Stimulated activated CD4-positive, alpha-beta T cell treated with anti-CD3 and anti-CD28 coated beads, Interleukin-4, amount 100 ng/mL, for 1 hour (primary cell): ENCODE measurements at regions not wholly inside any gene's neighbourhood (a gene's known extent, or its start where the extent isn't known, plus 50 kb on each side); places are given as distances from the start of the nearest gene placed in this dataset.
"Not testable (repeated sequence)": the region's sequence is repeated elsewhere in the genome, so short reads cannot be mapped to it uniquely, and the experiment has no call there.

Experiments
- DNase-seq: peaks from one replicate; pipeline ENCODE4 v3.0.0-alpha.2; 2020

DNA sequence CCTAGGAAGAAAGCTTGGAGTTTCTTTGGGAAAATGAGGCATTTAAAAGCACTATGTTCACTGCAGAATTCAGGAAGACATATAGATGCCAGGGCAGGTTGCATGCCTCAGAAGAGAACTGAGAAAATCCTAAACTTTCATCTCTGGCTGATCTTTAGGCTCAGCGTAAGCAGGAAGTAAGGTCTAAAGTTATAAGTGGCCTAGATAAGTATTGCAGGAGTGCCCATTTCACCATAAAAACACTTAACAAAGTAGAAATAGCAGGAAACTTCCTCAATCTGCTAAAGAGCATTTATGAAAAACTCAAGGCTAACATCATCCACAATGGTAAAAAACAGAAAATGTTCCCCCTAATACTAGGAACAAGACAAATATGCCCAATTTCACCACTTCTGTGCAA lies 320.3 kb downstream of the BMP2 start:
- DNase-seq = no peak

DNA sequence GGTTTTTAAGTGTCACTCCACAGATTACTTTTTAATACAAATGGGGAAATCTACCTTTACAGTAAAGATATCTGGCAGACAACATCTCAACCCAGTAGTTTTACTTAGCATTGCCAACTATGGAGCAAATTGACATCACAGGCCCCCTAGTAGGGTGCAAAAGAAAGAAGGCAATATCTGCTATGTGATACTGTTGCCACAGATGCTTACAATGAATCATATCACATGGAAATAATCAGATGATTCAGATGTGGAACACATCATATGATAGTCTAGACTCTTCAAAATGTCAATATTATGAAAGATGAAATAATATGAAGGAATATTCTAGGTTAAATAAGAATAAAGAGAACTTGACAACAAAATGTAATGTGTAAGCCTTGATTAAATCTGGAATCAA lies 322.5 kb downstream of the BMP2 start:
- no peak for DNase-seq

DNA sequence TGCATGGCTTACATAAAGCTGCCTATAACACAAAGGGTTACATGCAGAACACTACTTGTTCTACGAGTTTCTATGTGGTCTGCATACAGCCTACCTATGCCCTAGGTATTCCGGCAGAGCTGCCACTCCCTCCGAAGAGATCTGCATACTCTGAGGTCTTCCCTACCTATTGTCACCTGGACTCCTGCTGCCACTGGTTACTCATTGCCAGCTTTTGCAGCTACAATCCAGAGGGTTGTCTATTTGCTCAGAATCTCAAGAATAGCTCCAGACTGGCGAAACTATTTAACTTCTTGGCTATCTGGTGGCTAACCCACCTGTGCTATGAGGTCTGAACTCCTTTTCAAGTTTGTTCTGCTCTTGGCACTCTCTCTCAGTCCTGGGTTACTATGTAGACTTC lies 323.3 kb downstream of the BMP2 start:
- no peak for DNase-seq

DNA sequence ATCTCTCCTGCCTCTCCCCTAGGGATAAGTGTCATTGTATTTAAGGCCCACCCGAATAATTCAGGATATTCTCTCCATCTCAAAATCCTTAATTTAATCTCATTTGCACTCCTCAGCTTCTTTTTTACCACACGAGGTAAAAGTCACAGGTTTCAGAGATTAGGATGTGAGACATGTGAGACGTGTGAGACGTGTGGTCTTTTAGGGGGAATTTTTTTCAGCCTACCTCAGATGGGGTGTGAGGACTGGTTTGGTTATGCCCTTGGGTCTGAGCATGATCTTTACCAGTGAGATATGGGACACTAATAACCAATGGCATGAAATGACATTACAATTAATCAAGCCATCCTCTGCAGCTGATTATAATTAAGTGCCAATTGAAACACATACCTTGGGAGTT lies 324.2 kb downstream of the BMP2 start:
- DNase-seq = no peak

DNA sequence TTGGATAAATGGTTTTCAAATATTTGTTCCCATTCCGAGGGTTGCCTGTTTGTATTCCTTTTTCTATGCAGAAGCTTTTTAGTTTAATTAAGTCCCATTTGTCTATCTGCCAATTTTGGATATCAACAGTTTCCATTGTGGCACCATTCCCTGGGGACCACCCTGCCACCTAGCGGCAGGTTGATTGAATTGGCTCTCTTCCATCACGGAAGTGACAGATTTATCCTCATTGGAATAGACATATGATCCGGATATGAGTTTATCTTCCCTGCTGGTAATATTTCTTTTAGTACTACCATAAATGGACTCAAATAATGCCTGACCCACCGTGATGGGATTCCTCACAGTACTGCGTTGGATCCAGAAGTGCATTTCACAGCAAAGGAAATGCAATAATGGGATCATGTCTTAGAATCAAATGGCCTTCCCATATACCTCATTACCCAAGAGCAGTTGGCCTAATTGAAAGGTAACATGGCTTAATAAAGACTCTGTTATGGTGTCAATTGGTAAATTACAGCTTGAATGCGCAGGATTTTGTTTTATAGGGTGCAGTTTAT lies 327.0 kb downstream of the BMP2 start:
- DNase-seq = no peak

DNA sequence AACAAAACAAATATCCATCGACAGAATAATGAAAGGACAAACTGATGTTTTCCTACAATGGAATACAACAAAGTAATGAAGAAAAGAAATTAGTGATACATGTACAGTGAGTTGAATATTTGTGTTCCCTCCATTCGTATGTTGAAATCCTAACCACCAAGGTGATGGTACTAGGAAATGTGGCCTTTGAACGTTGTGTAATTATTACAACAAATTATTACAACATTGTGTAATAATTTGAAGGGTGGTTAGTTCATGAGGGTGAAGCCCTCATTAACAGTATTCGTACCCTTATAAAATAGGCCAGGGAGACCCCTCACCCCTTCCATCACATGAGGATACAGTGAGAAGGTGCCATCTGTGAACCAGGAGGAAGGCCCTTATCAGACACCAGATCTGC lies 339.4 kb downstream of the BMP2 start:
- no peak for DNase-seq

DNA sequence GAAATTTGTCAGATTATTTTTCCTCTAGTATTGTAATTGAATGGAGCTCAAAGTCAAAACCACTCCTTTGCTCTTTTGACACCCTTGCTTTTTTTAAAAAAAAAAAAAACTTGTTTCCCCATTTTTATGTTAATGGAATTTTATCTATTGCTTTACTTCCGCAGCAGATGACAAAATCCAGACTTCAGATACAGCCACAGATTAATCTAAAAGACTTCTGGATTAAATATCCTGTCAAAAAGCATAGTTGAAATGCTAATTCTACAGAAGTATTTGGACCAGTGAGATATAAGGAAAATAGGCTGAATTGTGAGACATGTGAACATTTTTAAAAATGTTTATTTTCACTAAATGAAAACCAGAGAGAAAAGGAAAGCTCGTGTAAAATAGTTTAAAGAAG lies 341.4 kb downstream of the BMP2 start:
- DNase-seq = no peak

DNA sequence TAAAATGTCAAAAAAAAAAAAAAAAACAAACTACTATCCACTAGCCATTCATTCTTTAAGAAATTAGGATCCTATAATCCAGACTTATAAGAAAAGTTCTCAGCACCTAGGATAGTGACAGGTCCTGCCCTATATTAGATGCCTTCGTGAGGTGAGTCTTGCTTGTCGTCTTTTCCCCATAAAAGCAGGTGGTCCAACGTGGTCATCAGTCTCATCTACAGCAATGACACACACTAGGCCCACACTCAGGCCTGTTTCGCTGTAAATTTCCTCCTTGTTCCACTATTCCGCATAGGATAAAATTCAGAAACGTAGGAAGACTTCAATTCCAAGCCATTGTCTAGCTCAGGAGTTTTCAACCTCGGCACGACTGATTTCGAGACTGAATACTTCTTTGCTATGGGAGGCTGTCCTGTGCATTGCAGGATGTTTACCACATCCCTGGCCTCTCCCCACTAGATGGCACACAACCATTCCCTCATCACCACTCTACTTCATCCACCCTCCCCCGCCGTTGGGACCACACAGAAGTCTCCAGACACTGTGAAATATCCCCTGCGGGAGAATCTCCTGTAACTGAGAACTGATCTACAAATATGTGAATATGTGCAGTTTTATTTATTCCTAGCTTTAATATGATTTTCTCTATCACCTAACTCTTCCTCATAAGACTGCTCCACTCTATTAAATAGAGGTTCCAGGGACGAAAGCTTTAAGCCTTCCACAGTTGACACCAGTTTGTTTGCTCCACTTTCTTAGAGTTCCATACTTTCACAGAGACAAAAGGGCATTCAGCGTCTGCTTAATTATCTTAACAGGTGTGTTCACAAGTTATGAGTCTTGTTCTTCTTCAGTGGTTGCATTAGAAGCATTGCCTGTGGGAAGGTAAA lies 346.3 kb downstream of the BMP2 start:
- no peak for DNase-seq

DNA sequence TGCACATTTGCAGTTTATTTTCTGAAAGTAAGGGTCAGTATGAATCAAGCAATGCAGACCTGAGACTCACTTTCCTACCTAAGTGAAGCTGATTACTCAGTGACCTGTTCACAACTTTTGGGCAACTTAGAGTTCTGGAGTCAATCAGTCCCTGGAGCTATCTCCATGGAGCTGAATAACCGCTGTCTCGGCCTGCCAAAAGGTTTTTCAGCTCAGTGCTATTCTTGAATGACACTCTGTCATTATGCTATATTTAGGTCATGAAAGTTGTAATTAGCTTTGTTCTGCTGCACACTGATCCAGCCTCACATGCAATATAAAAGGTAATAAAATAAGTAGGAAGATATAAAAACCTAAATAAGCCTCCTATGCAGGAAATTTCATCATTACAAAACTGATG lies 356.0 kb downstream of the BMP2 start:
- no peak for DNase-seq

DNA sequence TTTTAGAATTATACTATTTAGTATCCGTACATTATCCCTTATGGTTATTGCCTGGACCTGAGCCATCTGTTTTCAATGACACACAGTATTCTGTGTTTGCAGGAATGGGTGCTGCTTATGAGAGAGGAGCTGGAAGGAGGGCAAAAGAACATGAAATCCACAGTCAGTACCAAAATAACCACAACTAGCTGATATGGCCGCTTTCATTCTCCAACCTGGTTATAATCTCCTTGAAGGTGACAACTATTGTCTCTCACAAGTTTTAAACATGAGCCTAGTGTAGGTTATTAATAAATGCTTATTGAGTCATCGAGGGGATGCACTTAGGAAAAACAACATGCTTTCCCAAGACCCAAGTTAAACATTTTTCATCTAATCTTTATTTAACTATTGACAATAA lies 356.6 kb downstream of the BMP2 start:
- DNase-seq = no peak

DNA sequence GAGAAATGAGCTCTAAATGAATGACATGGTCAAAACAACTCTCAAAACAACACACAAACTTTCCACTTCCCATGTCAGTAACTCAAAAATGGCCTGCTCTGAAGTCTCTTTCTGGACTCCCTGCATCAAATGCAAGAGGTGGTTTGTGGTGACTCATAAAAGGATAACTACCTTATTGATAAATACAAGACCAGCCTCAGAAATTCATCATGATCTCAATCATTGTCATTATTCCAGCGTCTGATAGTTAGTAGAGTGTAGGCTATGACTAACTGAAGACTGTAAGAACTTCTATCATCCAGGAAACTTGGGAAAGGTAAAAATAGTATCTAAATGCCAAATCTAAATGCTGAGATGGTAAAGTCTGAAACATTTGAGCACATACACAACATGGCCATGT lies 369.4 kb downstream of the BMP2 start:
- no peak for DNase-seq

DNA sequence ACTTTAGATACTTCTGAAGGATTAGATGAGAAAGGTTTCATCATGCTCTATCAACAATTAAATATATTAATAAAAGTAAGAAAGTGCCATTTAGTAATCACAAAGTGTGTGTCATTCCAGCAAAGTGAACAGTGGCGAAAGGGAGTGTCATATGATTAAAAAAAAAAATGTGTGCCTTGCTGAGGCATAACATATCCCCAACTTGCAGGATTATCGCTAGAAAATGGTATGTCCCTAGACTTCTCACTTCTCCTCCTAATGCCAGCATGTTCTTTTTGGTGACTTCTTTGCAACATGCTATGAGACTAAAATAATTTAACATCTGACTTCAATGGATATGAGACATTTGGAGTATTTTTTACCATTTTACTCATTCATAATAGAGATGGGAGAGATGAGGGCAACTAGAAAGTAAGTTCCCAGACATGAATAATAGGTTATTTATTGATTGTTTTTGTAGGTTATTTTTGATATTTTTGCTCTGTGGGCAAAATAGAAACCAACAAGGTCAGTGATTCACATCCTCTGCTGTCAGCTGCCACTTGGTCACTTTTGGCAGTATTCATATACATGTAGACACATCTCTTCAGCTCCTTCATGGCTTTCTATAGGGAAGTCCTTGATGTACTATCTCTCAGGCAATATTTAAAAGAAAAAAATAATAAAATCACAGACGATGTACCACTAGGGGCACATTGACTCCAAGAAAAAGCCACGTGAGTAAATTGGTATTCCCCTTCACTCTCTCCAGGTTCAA lies 370.1 kb downstream of the BMP2 start:
- no peak for DNase-seq

DNA sequence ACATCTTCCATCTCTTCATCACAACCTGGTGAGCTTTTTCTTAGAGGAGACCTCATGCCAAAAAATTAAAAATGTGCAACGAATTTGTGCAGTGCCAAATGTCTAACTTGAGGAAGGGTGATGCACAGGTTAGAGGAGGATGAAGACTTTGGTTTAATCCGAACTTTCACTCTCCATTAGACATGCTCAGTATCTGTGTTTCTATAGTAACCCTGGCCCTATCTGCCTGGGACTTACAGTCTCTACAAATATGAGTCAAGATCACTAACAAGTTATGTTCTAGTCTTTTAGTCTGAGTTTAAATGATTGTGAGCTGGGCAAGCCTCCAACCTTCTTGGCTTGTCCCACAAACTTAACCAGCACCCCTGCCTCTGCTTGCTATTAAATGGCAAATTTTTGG lies 377.0 kb downstream of the BMP2 start:
- DNase-seq = no peak

DNA sequence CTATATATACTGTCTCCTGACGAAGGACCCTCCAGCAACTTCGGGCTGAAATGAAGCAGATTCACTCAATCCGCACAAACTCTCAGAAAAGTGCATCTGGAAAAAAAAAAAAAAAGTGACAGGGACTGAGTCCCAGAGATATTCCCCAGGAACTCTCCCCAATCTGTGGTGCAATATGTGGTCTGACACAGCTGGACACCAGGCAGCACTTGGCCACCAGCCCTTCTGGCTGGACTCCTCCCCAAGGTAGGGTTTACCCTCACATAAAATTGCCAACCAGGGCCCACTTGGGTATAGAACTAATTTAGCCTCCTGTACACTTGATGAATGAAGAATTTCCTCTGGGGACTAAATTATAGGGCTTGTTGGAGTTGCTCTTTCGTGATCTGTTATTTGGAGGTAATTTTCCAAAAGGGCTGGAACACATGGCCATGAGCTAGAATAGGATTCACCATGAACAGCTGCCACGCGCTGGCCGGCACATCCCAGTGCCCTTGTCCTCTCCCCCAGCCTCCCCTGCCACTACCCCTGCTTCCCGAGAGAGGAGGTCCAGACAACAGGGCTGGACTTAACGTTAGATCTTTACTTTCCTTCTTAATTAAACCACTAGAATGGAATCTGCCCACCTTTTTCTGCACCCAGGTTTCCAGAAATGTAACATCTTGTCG lies 379.2 kb downstream of the BMP2 start:
- no peak for DNase-seq

DNA sequence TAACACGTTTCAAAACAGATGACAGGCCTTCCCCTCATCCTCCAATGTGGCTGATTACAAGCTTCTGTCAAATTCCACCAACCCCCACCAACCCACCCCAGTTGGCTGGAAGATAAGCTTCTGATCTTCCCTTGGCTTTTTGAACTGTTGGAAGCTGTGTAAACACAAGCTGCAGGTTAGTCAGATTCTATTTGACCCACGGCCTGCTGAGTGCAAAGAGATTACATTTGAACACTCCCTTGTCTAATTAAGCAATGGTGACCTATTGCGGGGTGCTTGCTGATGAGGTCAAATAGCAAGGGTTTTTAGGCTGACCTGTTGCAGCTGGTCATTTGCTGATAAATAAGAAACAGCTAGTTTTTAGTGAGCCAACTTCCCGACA lies 379.7 kb downstream of the BMP2 start:
- no peak for DNase-seq

DNA sequence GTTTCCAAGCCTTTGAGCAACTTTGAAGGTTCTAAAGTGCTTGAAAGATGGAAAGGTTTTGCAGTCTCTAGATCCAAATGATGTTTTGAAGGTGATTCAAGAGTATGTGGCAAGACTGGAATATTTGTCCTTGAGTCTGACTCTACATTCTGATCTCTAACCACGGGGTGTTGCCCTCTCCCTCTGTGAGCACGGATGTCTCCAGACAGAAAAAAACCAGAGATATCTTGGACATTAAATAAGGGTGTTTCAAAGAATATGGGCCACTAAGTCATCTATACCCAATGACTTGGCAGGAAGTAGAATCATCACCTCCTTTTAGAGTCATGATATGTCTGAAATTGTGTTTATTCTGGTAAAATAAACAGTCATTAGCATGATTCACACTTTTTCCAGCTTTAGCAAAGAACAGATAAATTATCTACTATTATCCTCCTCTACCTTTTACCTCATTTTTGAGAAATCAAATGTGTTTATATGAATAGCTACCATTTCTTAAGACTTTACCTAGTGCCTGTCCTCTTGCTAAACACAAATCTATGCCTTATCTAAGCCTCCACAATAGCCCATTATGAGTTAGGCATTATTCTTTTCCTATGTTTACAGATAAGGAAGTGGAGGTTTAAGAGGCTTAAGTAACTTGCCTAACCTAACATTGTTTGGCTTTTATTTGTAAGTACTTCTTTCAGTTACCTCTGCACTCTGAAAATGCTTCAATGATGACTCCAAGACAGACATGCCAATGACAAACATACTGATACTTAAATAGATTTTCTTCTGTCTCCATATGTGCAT lies 384.4 kb downstream of the BMP2 start:
- no peak for DNase-seq

DNA sequence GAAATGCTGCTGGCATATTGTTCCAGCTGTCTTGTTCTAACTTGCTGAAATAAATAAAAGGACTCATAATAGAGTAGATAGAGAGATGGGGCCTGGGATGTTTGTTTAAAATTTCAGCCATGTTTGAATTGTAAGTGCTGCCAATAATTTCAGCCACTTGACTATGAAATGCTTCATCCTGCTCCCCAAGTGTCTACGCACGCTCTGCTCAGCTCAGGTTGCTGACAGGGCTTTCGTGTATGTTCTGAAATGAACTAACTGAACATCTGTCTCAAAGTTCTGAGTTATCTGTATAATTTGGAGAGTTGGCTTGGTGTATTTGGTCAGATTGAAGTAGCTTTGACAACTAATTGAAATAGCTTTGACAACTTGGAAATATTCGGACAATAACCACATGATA lies 387.8 kb downstream of the BMP2 start:
- no peak for DNase-seq

DNA sequence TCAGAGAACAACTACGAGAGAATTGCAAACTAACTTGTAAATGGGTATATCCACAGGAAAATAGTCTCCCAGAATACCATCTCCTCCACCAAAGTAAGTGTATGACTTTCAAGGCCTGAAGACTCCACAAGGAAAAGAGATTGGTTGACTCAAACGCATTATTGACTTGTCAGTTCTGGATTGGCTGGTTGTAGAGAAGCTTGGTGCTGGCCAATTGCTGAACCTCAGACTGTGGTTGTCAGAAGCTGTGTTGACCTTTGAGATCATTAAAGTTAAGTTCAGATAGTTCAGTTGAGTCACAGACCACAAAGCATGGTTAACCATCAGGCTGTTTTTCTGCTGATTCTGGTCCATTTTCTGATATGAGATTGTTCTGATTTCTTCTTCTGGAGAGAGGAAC lies 388.3 kb downstream of the BMP2 start:
- DNase-seq = no peak

DNA sequence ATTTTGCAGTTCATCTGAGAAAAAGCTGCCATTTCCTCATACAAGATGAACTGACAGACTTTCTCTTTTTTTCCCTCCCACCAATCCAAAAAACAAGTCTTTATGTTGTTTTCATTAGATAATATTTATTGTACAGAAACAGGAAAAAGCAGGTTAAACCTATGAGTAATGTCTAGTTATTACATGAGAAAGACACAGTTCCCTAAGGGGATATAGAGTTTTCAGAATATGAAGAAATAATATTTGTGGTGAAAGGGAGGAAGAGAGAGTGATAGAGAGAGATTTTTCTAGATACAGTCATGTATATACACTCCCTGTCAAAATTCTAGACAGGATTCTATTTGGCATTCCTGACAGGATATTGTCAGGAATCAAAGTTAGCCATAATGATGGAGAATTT lies 392.4 kb downstream of the BMP2 start:
- no peak for DNase-seq

DNA sequence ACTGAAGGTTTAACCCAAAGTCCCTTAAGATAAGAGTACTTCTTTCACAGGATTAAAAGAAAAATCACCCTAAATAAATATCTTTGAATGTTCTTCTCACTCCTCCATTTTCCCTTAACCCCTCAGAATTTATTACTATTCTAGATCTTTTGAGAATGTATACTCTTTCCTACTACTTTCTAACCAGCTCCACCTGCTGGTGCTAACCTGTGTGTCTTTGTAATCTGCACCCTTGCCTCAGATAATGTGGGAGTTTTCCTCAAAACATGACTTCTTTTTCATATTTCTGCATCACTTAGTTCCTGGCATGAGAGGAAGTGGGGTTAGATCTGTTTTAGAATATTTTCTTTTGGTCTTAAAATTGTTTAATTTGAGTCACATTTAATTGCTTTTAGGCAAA lies 394.2 kb downstream of the BMP2 start:
- no peak for DNase-seq

DNA sequence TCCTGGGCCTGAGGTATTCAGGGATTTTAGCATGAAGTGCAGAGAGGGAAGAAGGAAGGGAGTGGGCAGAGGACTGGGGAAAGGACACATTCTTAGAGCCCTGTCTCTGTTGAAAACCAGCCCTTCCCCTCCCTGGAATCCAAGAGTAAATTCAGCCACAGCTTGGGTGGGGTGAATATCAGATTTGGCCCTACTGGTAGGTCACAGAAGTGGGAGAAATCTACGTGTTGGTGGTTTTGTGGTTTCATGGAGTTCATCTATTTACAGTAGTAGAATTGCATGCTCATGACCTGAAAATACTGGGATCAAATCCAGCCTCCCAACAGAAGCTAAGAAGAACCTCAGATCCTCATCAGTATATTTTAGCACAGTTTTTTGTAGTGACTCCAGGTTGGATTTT lies 404.4 kb downstream of the BMP2 start:
- DNase-seq = no peak

DNA sequence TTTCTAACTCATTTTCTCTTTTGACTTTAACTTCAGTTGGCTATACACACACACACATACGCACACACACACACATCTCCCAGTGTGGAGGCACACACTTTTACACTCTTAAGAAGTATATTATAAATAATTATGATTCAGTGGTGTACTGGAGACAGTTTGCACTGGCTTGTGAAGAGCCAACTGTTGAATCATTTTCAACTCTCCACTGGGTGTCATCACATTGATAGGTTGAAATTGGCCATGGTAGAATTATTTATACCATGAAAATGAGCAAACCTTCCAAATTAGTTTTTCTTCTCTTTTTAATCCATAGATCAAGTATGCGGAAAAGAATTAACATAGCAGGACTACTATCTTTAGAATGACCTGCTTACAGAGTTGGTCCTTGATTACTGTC lies 407.1 kb downstream of the BMP2 start:
- DNase-seq = no peak

DNA sequence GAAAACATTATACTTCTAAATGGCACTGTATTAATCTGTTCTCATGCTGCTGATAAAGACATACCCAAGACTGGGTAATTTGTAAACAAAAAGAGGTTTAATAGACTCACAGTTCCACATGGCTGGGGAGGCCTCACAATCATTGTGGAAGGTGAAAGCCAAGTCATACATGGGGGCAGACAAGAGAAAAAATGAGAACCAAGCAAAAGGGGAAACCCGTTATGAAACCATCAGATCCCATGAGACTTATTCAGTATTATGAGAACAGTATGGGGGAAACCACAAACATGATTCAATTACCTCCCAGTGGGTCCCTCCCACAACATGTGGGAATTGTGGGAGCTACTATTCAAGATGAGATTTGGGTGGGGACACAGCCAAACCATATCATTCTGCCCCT lies 408.3 kb downstream of the BMP2 start:
- DNase-seq = not testable (repeated sequence)
